PFSK-1 (cell line): ENCODE measurements at regions not wholly inside any gene's neighbourhood (a gene's known extent, or its start where the extent isn't known, plus 50 kb on each side); places are given as distances from the start of the nearest gene placed in this dataset.

Experiments
- FOXP2 ChIP-seq: optimal IDR thresholded peaks from 2 replicates; pipeline ENCODE3; 2011; ENCODE audit warnings: borderline replicate concordance, control low read depth, inconsistent platforms; ENCODE audit not compliant: insufficient read depth; ENCODE audit errors: extremely low read length, extremely low read depth
- POLR2AphosphoS5 ChIP-seq: IDR thresholded peaks from 2 replicates; pipeline ENCODE4 v1.6.1; 2012; ENCODE audit warnings: low read depth, mild to moderate bottlenecking, control low read depth, low read length, moderate library complexity
- SIN3A ChIP-seq: IDR thresholded peaks from 2 replicates; pipeline ENCODE4 v1.6.1; 2012; ENCODE audit warnings: mild to moderate bottlenecking, low read length, moderate library complexity, borderline replicate concordance; ENCODE audit not compliant: insufficient read depth
- TAF1 ChIP-seq: IDR thresholded peaks from 2 replicates; pipeline ENCODE4 v1.6.1; 2012; ENCODE audit warnings: low read length, control low read depth, borderline replicate concordance; ENCODE audit not compliant: insufficient read depth

DNA sequence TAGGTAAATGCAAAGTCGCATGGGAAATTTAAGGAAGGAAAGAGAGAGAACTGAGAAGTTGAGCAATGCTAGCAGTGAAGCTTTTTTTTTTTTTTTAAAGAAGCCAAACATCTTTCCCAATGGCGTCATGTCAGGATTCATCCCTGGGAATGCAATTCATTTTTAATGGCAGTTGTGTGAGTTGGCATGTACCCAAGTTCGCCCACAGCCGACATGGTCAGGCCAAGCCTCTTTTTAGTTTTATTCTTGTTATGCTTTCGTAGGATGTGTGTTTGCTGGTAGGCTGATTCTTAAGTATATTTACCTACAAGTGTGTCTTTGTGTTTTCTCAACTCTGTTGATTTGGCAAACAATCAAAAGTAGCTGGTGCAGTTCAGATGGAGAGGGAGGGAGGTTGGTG lies 127.6 kb upstream of the ITGA6 start:
- no peak for TF ChIP-seq POLR2AphosphoS5
- TF ChIP-seq FOXP2, result no peak
- no peak for TF ChIP-seq SIN3A
- TF ChIP-seq TAF1, result no peak
